Spleen (tissue), 7 donors: ENCODE measurements at regions not wholly inside any gene's neighbourhood (a gene's known extent, or its start where the extent isn't known, plus 50 kb on each side); places are given as distances from the start of the nearest gene placed in this dataset.

Source experiments
- CTCF ChIP-seq, 11 experiments: fragments of 200-600 bp in 7 of 11; fragments of 450-650 bp in 4 of 11; sonication (generic) in 4 of 11; IDR thresholded peaks in 8 of 11; conservative IDR thresholded peaks in 3 of 11; 1 replicate in 7 of 11; 2 replicates in 4 of 11; pipeline versions ENCODE4 v1.4.0 to v1.8.0; 2016 to 2021; ENCODE audit warnings: antibody characterized with exemption in 11 of 11, inconsistent platforms in 4 of 11, mild to moderate bottlenecking in 1 of 11
- POLR2A ChIP-seq, 3 donors: fragments of 450-650 bp; IDR thresholded peaks; one replicate each; pipeline ENCODE4 v1.5.1; 2017; ENCODE audit warnings: antibody characterized with exemption in 3 of 3, mild to moderate bottlenecking in 1 of 3
- donor health status: DM: no; HTN: no; CAD: no; lungs with moderate emphysema.
- donor health status: DM: no; HTN: no; CAD: no.
- donor health status: DM: no; HTN: no; CAD: no.

GRCh38 chr12:131261906-131262305 lies 308.2 kb downstream of the ADGRD1 start:
- TF ChIP-seq POLR2A (IDR thresholded peaks at IDR 0.05) (no peak), CTCF (IDR thresholded peaks at IDR 0.05 in 8 of 11, conservative IDR thresholded peaks at IDR 0.05 in 3 of 11) (no peak)
